HFF-Myc (cell line): ENCODE measurements at regions not wholly inside any gene's neighbourhood (a gene's known extent, or its start where the extent isn't known, plus 50 kb on each side); places are given as distances from the start of the nearest gene placed in this dataset.
"Not testable (repeated sequence)": the region's sequence is repeated elsewhere in the genome, so short reads cannot be mapped to it uniquely, and the experiment has no call there.

ENCODE experiments used
- DNase-seq: peaks from one replicate; pipeline ENCODE4 v3.0.0-alpha.2; 2011; ENCODE audit warnings: low read depth; ENCODE audit errors: extremely low read depth
- H3K4me3 ChIP-seq: replicated peaks from 2 replicates; pipeline ENCODE4 v1.5.1; 2011; ENCODE audit warnings: low read depth, mild to moderate bottlenecking, control low read depth, low read length
- CTCF ChIP-seq: IDR thresholded peaks from 2 replicates; pipeline ENCODE4 v1.5.1; 2012; ENCODE audit warnings: mild to moderate bottlenecking, low read depth, low read length, control low read depth; ENCODE audit errors: missing control alignments

GRCh38 chr4:79170077-79170476, 155.8 kb downstream of the NAA11 start:
- no peak for DNase-seq
- no peak for TF ChIP-seq CTCF
- no peak overlapping the region for H3K4me3 ChIP-seq

- DNase-seq = no peak
- H3K4me3 ChIP-seq = no peak overlapping the region
- TF ChIP-seq CTCF = no peak
Measured at GRCh38 chr4:79164907-79165610, 160.8 kb downstream of the NAA11 start.

GRCh38 chr4:79163981-79164490, 161.8 kb downstream of the NAA11 start:
- no peak for DNase-seq
- no peak for TF ChIP-seq CTCF
- no peak overlapping the region for H3K4me3 ChIP-seq

GRCh38 chr4:79160962-79161361, 164.9 kb downstream of the NAA11 start:
- no peak for TF ChIP-seq CTCF
- DNase-seq = no peak

GRCh38 chr4:79158705-79159104, 167.2 kb downstream of the NAA11 start:
- not testable (repeated sequence) for DNase-seq, H3K4me3 ChIP-seq

More at GRCh38 chr4:79160962-79161361, 164.9 kb downstream of the NAA11 start:
- H3K4me3 ChIP-seq = no peak overlapping the region

GRCh38 chr4:79155336-79155735, 170.5 kb downstream of the NAA11 start:
- DNase-seq = no peak
- TF ChIP-seq CTCF = no peak

GRCh38 chr4:79150820-79151416, 174.9 kb downstream of the NAA11 start:
- no peak for TF ChIP-seq CTCF
- no peak for DNase-seq
- H3K4me3 ChIP-seq = no peak overlapping the region

More at GRCh38 chr4:79155336-79155735, 170.5 kb downstream of the NAA11 start:
- H3K4me3 ChIP-seq = no peak overlapping the region
